Right lobe of liver (tissue), 6 donors: ENCODE measurements at regions not wholly inside any gene's neighbourhood (a gene's known extent, or its start where the extent isn't known, plus 50 kb on each side); places are given as distances from the start of the nearest gene placed in this dataset.

Experiments
- ATAC-seq, 4 donors: fragments of 200-7000 bp; cut with Tn5 transposase; one replicate each; pipeline ENCODE4 v1.9.1; 2020; ENCODE audit warnings: mild to moderate bottlenecking in 4 of 4, moderate library complexity in 4 of 4
- DNase-seq, 3 donors: peaks; one replicate each; pipeline ENCODE4 v3.0.0-alpha.2; 2020
- H3K27ac ChIP-seq, 3 donors: fragments of 200-600 bp; one replicate each; pipeline ENCODE4 v1.8.0; 2022
- H3K27me3 ChIP-seq, 2 donors: fragments of 200-600 bp; one replicate each; pipeline ENCODE4 v1.8.0; 2022
- H3K36me3 ChIP-seq, 4 donors: fragments of 200-600 bp; sonication (generic) in 1 of 4; one replicate each; pipeline versions ENCODE4 v1.5.1 to v1.8.0; 2017 to 2022; ENCODE audit warnings: control low read depth in 1 of 4
- H3K4me1 ChIP-seq, 4 donors: fragments of 200-600 bp; sonication (generic) in 1 of 4; one replicate each; pipeline versions ENCODE4 v1.5.1 to v1.8.0; 2017 to 2022; ENCODE audit warnings: control low read depth in 1 of 4
- H3K4me3 ChIP-seq, 3 donors: fragments of 200-600 bp; one replicate each; pipeline ENCODE4 v1.8.0; 2022
- H3K9me3 ChIP-seq, 4 donors: fragments of 200-600 bp; sonication (generic) in 1 of 4; one replicate each; pipeline versions ENCODE4 v1.5.1 to v1.8.0; 2017 to 2022; ENCODE audit warnings: control low read depth in 1 of 4
- CTCF ChIP-seq, 4 donors: fragments of 200-600 bp in 3 of 4; fragments of 450-650 bp in 1 of 4; IDR thresholded peaks; one replicate each; pipeline versions ENCODE4 v1.5.1 to v1.8.0; 2016 to 2022; ENCODE audit warnings: antibody characterized with exemption in 4 of 4, mild to moderate bottlenecking in 2 of 4
- POLR2A ChIP-seq: fragments of 450-650 bp; IDR thresholded peaks from one replicate; pipeline ENCODE4 v1.6.1; 2017; ENCODE audit warnings: antibody characterized with exemption, mild to moderate bottlenecking
- WGBS: methylation state at CpG from one replicate; pipeline ENCODE4 v1.1.6; 2018; ENCODE audit warnings: low coverage, low lambda C conversion rate; ENCODE audit not compliant: insufficient coverage; ENCODE audit errors: missing lambda C conversion rate; 5-methylcytosine and 5-hydroxymethylcytosine counted together
- intact Hi-C, 2 donors: fragments of 100-400 bp; cut with DNase I; formaldehyde crosslinking; loops; one replicate each; pipeline versions ENCODE4 v1.11.2 to v1.14.1; 2022
- microRNA-seq, 2 donors: library from miRNA; unstranded; fragments of <30 nt; microRNA quantifications; one replicate each; pipeline ENCODE4, GENCODE V29; 2019 to 2020
- small RNA-seq, 2 experiments: library from RNA; depleted of rRNA; stranded (forward); fragments of <200 nt; gene quantifications; one replicate each; pipeline ENCODE3, GENCODE V24; 2016
- donor health status: DM: no; HTN: yes; CAD: no.
- donor health status: DM: no; HTN: no; CAD: no.
- donor health status: DM: no; HTN: no; CAD: no.
- donor health status: DM: no; HTN: yes; CAD: no.
- donor health status: DM: no; HTN: yes; CAD: no.

DNA sequence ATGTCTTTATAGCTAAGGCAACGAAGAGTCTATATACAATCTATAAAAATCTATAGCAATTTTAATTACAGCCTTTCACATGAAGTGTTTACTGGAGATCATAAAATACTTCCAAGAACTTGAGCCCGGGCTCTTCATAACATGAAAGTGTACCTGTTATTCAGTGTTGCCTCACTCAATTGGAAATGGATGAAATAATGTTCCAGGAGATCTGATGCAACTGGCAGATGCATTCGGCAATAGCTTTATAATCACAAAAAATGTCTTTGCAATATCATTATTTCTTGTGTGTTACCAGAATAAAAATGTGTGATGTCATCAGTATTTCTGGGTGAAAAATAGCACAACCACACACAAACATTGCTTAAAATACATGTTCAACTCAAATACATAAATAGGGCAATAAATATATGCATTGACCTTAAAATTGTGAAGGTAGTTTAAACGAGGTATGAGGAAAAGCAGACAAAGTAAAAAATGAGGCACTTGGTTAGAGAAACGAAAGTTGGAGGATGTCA is 1266.8 kb upstream of the PCDH7 start:
- no peaks in the 10 kb centered on the region for H3K4me1 ChIP-seq
- ATAC-seq (no peak), DNase-seq (no peak)
- no peak for TF ChIP-seq POLR2A
- no peak for TF ChIP-seq CTCF (IDR thresholded peaks at IDR 0.05)
- no peak overlapping the region for H3K27ac ChIP-seq
- no peaks in the 10 kb centered on the region for H3K27me3 ChIP-seq
- H3K36me3 ChIP-seq, result no peaks in the 10 kb centered on the region
- intact Hi-C loops, result no loop called here
- 46% methylated on average over 5 of the region's 5 CpGs for WGBS
- no peaks in the 10 kb centered on the region for H3K9me3 ChIP-seq
- H3K4me3 ChIP-seq, result no peak overlapping the region

- Histone ChIP-seq H3K27me3 (no peaks in the 10 kb centered on the region), H3K27ac (no peak overlapping the region), H3K4me3 (no peak overlapping the region), H3K36me3 (no peaks in the 10 kb centered on the region), H3K9me3 (no peaks in the 10 kb centered on the region), H3K4me1 (no peaks in the 10 kb centered on the region)
- WGBS, result 33% methylated on average over 1 of the region's 3 CpGs
- DNase-seq (no peak), ATAC-seq (no peak)
- TF ChIP-seq CTCF (IDR thresholded peaks at IDR 0.05) (no peak), POLR2A (no peak)
- intact Hi-C loops, result no loop called here
Observed at GRCh38 chr4:29459926-29460325, 1260.2 kb upstream of the PCDH7 start.

DNA sequence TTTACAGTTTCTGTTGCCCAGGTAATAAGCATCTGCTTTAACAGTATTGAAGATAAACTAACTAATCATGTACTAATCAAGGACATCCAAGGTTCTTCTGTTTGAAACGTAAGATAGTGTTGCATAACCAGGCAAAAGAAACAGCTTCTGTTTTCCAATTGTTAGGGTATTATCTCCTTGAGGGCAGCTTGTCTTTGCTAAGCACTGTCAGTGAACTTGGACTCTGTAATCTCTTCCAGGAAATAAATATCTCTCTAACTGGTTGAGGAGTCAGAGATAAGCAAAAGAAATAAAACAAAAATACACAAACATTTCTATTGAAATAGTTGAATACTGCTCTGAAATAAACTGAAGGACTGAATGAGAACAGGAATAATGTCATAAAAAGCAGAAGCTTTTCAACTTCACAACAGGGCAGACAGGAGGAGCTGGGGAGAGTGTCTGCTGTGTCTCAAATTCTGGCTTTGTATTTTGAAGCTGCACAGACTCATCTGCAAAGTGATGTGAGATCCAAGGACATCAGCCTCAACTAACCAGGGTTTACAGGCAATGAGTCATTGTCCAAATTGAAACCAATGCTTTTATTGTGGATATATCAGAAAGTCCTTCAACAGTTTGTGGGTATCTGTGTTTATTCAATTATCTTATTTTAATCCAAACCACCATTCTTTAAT is 1253.0 kb upstream of the PCDH7 start:
- WGBS, result 20% methylated on average over 1 of the region's 1 CpG
- H3K4me3 ChIP-seq, result no peak overlapping the region
- no peaks in the 10 kb centered on the region for H3K36me3 ChIP-seq
- H3K4me1 ChIP-seq, result no peaks in the 10 kb centered on the region
- no peaks in the 10 kb centered on the region for H3K27me3 ChIP-seq
- no peak overlapping the region for H3K27ac ChIP-seq
- no peak for TF ChIP-seq CTCF (IDR thresholded peaks at IDR 0.05)
- no peak for TF ChIP-seq POLR2A
- no peak for ATAC-seq
- DNase-seq, result no peak
- intact Hi-C loops, result no loop called here
- no peaks in the 10 kb centered on the region for H3K9me3 ChIP-seq

Small RNA genes lying in the stretch of these regions (microRNA-seq; reads per million reads assigned to microRNA genes)
- gene MIR4275, result 0 reads per million in 2 donors

Small RNA genes lying in the stretch of these regions (small RNA-seq; reads per million reads assigned to genes)
- 0 reads per million in 2 experiments for gene RF00019
- gene RN7SL101P, result 0 reads per million in 2 experiments
